HG02938 (cell line): ENCODE measurements at regions not wholly inside any gene's neighbourhood (a gene's known extent, or its start where the extent isn't known, plus 50 kb on each side); places are given as distances from the start of the nearest gene placed in this dataset.
"Not testable (repeated sequence)": the region's sequence is repeated elsewhere in the genome, so short reads cannot be mapped to it uniquely, and the experiment has no call there.

Experiments used
- ATAC-seq: cut with Tn5 transposase; IDR thresholded peaks from one replicate; pipeline ENCODE4 v1.9.1; 2021; ENCODE audit warnings: mild to moderate bottlenecking, moderate library complexity; ENCODE audit not compliant: unreplicated experiment

DNA sequence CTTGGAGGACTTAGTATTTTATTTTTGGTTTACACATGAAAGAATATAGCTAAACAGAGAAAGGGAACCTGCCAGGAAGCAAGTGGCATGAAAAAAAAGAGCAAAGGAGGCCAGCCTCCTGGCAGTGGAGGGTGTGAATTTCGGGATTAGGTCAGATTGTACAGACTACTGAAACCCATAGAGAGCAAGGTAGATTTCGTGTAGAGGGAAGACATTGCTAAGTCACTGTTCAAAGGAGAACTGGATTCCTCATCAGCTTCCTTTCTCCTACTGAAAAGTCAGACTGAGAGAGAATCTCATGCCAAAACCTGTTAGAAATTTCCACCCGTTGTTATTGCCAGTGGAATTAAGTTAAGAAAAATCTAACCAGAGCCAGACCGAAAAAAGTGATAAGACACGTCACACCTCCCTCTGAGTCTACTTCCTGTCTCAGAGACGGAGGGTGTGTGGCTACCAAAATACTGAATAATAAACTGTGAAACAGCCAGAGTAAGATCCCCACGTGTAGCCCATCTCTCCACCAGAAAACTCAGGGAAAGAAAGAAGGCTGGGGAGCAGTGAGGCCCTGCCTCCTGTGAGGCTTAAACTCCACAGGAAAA, 118.8 kb downstream of the SKIDA1 start:
- no peak for ATAC-seq

DNA sequence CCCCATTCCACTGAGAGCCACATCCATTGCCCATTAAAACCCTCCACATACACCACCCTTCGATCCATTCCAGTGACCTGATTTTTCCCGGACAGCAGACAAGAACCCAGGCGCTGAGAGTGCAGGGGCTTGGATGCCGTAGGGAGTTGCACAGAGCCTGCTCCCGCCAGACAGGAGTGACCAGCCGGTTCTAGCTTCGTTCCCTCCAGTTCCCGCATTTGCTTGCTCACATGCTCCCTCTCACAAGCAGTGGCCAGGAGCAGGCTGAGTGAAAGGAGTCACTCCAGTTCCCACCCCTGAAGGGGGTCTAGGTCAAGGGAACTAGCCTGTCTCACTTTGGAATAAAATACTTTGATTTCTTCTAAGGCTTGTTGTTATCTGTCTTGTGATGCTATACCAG, 119.5 kb downstream of the SKIDA1 start:
- ATAC-seq, result no peak

DNA sequence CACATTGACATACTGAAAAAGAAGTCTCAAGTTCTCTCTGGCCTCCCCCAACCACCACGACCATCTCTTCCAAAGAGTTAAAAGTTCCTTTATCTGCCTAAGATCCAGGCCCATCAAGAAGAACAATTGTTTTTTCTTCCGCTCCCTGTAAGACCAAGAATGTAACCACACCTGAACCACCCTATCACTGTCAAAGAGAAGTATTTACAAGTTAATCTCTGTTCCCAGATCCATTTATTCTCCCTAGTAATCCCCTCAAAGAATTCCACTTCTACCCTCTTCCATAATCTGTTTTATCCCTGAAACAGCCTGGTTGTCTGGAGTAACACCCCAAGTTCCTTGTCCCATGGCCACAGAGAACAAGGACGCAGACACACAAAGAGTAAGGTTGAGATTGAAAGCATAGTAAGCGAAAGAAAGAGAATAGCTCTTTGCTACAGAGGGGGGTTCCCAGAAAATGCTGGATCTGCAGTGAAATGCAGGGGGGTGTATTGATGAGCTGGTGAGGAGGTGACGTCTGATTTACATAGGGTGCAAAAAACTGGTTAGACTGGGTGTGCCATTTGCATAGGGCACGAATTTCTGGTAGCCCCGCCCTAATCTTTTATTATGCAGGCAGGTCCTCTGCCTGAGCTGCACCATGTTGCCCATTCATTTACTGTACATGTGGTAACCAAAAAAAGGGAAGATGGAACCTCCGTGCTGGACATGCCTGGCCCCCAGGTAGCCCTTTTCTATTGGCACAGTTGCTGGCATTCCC, 122.0 kb downstream of the SKIDA1 start:
- no peak for ATAC-seq

DNA sequence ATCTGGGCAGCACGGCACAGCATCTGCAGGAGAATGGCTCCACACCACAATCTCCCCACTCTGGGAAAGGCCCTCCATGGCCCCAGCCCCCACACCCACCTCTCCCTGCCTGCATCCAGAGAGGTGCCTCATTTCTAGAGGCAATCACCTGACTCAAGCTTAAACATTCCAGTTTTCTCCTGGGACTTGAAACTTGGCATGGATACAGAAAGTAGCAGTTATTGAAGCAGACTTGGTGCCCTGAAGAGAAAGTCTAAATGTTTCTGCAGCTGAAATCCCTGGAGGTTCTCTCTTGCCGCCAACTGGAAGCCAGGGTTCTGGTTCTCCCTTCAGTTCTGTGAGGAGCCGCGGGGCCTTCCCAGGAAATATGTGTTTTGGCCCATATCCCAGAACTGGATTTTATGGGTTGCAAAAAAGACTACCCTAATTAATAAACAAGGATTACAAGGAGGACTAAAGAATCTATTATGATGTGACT, 122.8 kb downstream of the SKIDA1 start:
- ATAC-seq, result no peak

DNA sequence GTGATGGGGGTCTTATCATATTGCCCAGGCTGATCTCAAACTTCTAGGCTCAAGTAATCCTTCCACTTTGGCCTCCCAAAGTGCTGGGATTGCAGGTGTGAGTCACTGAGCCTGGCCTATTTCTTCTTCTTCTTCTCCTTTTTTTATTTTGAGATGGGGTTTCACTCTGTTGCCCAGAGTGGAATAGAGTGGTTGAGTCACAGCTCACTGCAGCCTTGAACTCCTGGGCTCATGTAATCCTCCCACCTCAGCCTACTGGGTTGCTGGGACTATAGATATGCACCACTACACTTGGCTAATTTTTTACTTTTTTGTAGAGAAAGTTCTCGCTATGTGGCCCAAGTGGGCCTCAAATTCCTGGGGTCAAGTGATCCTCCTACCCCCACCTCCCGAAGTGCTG, 124.3 kb downstream of the SKIDA1 start:
- no peak for ATAC-seq

DNA sequence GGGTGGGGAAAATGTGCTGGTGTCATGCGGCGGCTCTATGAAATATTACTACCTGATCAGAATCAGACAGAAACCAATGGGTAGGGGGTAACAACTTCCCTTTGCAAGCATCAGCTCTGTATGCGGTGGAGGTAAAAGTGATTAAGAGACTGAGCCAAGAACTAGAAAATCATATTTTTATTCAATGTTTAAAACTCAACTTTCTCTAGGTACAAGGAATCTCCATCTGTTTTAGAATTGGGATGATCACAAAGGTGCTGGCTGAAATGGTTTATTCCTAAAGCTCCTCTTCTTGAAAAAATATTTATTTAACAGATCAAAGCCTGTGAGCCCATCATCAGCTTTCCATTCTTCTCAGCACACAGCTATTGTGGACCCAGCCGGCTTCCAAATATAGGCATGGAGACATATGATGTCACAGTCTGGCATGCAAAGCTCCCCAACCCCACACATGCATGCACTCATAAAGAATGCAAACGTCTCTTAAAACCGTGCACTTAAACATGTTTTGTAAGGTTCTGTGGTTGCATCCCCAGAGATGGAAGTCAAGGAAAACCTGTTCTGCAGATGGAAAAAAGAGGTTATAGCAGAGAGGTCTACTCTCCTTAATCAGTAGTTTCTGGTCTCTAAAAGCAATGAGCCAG, 126.0 kb downstream of the SKIDA1 start:
- no peak for ATAC-seq

DNA sequence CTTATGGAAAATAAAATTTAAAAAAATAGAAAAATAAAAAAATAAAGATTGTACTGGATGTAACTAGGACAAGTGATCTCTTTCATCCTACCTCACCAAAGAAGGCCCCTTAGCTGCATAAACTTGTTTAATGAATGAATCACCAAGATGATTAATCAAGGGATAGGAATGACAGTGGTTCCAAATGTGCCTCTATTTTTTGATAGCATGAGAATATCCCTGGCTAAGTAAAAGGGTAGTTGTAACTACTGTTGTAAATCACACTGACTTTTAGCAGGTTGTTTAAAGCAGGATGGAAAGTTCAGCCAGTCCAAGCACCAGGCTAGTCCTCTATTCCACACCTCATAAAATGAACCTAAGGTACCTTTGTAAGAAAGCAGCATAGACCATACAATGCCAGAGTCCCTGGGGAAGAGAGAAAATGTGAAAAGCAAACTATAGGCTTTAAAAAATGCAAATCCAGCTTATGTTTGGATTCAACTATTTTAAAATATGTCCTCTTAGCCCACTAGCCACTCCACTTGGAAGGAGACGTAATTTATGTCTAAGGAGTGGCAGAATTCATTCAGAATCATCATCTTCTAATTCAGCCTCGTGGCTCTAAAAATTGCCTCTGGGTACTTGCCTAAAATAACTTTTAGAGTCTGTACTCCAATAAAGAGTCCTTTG, 126.8 kb downstream of the SKIDA1 start:
- no peak for ATAC-seq

DNA sequence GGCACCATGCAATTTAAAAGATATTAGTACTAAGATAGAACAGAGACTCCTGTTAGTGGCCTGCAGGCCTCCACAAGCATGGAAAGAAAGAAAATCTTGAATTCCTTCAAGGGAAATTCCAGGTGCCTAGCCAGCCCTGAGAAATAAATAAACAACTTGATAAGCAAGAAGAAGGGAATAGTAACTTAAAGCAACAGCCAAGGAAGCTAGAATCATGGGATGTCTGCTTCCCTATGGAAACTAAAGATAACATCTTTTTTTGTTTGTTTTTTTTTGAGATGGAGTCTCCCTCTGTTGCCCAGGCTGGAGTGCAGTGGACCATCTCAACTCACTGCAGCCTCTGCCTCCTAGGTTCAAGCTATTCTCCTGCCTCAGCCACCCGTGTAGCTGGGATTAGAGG, 128.6 kb downstream of the SKIDA1 start:
- ATAC-seq, result no peak

DNA sequence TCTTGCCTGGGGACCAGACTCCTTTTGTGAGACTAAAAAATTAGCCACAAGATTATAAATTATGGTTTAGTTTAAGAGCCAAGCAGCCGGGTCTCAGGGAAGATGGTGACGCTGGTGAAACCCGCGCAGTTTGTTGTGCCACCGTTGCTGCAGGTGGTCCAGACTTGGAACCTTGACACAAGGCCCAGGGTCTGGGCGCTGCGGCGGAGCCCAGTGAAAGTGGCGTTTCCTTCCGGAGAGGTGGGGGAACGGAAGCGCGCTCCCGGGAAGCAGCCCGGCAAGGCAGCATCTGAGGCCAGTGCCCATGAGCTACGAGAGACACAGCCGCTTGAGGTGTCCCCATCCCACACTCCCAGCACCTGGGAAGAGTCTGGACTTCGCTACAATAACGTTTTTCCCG, 131.6 kb downstream of the SKIDA1 start:
- ATAC-seq, result no peak

DNA sequence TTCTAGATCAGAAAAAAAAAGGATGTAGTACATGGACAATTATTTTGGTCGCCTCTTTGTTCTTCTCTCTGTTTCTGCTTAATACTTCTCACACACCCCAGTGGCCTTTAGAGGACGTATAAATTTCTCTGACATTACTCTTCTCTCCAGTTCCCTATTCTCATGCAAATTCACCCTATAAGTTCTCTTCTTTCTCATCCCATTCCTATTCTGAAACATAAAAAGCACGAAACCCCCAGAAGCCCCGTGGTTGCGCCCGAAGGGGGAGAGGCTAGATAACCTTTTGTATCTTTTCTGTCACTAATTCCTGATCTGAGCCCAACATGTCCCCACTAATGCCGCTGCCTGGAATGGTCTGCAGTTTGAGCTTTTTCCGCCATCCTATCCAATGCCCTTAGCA, 136.9 kb downstream of the SKIDA1 start:
- ATAC-seq, result no peak

DNA sequence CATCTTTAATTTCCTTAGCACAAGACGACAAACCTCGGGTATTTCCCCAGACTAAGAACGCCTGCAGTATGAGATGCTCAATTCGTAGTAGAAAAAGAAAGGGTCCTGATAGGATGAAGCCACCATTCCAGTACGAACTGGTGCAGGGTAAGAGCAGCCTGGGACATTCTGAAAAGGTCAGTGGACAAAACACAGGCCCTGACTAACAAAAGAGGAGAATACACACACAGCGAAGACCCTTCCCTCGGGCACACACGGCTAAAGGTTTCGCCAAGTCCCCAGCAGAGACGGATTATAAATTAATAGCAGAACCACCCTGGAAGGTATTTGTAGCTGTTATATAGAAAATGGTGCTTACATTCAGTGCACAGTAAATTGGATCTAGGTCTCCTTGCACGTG, 137.6 kb downstream of the SKIDA1 start:
- ATAC-seq, result no peak

DNA sequence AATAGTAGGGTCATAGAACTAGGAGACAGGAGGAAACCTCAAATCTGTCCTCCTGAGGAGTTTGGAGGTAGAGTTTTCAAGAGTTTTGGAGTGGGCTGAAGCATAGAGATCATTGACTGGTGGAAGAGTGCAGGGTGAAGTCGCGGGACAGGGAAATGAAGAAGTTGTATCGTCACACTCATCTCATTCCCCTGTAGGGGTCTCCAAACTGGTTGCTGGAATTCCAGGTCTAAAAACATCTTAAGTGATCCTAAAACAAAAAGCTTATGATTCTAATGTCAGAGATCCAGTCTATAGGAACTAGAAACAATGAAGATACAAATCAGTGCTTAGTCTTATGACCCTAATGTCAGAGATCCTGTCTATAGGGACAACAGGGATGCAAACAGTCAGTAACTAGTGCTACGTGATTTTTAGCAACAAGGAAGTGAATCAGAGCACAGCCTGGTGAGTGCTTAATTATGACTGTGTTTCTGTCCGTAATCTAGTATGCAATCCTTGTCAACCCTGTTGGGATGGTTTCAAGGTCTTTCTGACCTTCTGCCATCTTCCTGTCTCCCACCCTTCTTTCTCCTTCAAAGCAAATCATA, 139.4 kb downstream of the SKIDA1 start:
- no peak for ATAC-seq

DNA sequence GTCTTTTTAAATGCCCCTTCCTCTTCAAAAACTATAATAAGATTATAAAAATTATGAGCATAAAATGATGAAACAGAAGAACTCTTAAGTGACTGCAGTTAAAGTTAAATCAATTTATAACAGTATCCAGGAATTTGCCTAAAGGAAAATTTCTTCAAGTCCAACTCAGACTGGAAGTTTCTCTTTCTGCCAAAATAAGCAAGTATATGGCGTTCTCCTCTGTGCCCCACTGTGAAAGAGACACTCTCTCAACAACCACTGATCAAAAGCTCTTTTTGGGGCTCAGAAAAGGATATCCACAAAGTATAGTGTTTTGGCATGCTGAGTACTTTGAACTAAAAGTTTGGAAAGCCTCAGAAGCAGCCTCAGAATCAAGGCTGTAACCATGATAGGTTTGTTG, 139.9 kb downstream of the SKIDA1 start:
- ATAC-seq, result no peak

DNA sequence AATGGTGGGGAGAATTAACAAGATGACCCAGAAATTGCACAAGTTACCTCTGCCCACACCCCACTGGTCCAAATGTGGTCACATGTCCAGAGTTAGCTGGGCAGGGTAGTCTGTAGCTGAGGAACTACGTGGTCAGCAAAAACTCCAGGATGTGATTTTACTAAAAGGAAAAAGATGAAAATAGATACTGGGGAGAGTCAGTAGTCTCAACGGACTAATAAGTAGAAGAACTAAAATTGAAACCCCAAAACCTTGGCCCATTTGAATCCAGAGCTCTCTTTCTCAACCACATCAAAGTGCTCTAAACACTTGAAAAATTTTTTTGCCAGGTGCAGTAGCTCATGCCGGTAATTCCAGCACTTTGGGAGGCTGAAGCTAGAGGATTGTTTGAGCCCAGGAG, 146.3 kb downstream of the SKIDA1 start:
- ATAC-seq, result no peak

DNA sequence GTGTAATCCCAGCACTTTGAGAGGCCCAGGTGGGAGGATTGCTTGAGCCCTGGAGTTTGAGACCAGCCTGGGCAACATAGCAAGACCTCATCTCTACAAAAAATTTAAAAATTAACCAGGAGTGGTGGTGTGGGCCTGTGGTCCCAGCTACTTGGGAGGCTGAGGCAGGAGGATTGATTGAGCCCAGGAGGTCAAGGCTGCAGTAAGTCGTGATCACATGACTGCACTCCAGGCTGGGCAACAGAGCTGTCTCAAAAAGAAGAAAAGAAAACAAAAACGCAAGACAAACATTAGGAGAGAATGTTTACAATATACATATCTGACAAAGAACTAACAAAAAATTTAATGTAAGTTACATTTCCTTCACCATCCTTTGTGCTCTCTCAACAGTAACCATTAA, 150.2 kb downstream of the SKIDA1 start:
- not testable (repeated sequence) for ATAC-seq

DNA sequence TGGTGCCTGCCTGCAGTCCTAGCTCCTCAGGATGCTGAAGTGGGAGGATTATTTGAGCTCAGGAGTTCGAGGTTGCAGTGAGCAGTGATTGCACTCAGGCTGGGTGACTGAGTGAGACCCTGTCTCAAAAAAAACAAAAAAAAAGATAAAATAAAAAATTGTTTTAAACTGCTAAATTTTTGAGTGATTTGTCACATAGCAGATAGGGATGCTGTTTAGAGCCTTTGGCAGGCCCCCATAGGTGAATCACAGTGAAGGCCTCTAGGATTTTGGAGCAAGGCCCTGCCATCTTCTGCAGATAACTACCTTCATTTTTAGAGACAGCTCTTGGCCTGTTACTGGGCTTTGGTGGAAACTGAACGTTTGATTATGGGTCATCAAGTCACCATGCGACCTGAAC, 151.6 kb downstream of the SKIDA1 start:
- not testable (repeated sequence) for ATAC-seq

DNA sequence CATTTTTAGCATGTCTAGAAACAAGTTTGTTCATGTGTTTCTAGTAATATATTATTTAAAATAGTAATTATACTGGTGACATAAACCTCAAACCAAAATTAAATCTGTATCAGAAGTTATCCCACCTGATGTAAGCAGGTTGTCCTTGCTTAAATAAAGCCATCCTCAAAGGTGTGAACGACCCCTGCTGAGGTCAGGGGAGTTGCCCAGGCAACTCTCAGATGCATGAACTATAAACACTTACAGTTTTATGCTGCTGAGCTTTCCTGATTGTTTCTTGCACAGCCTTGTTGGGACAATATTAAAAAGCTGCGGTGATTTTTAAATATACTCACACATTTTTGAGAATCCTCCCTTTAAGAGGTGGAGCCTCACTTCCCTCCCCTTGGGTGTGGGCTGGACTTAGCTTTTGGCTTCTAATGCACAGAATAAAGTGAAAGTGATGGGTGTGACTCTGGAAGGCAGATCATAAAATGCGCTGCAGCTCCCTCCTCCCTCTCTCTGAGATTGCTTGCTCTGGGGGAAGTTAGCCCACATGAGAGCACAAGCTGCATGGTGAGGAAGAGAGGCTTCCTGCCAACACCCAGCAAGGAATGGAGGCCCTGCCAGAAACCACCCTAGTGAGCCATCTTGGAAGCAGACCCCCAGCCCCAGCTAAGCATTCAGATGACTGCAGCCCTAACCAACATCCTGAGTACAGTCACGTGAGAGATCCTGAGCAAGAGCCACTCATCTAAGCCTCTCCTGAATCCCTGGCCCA, 152.7 kb downstream of the SKIDA1 start:
- ATAC-seq, result peak; percentile 73

DNA sequence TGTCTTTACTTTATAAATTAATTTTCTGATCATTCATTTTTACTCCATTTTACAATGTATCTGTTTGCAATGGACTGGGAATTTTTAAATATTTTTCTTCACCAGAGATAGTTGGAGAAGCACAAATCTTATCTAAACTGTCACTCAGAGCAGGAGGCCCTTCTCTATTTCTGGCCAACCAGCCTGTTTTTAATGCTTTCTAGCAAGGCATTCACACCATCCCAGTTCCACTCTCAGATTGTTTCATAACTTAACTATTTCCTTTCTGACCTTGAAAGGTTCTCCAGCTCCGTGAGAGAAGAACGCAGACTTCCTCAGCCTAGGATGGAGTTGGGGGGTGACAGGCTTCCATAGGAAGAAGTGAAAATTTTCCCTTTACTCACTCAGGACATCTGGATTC, 155.8 kb downstream of the SKIDA1 start:
- ATAC-seq, result no peak

DNA sequence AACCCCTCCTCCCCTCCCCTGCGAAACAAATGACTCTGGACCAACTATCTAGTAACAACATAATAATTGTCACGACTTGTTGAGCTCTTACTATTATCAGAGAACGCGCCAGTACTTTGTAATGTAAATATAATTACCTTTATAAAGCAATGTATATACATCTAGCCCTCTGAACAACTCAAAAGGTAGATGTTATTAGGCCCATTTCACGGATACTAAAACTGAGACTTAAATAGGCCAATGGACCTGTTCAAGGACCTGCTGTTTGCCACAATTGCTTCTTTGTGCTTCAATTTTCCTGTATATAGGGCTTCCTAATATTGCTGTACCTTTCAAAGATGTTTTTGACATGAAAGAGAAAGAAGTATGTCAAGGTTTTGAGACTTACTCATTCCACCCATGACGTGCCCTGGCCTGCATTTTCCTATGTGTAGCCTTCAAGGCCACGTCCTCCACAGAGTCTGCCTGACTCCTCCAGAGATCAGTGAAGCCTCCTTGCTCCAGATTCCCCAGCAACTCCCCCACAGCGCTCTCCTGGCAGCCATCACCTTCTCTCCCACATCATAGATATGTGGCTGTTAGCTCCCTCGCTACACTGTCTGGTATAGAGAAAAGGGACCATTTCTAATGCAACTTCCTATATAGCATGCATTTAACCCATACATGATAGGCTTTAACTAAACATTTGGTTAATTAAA, 156.6 kb downstream of the SKIDA1 start:
- no peak for ATAC-seq

DNA sequence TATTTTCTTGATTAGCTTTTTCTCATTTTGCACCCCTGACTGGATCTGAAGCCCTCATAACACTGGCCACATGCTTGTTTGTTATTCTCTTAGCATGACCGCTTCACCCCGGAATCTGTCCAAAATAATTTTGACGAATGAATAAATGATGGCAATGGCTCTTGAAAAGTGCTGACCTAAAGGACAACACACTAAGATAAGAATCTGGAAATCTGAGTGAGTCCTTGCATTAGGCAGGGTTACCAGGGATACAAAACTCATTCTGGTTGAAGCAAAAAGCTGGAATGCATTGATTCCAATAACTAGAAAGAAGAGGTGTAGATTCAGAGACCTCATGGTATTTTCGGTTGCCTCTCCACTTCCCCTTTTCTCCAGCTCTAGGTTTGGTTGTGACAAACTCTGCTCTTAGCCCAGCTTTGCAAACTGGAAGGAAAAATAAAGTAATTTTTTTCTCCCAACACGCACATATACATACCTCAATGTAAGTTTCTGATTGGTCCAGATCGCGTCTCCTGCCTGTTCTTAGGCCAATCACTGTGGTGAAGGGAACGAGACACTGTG, 157.4 kb downstream of the SKIDA1 start:
- ATAC-seq, result no peak
